ENCODE measurements at regions not wholly inside any gene's neighbourhood (a gene's known extent, or its start where the extent isn't known, plus 50 kb on each side); places are given as distances from the start of the nearest gene placed in this dataset.
"Not testable (repeated sequence)": the region's sequence is repeated elsewhere in the genome, so short reads cannot be mapped to it uniquely, and the experiment has no call there.

DNA sequence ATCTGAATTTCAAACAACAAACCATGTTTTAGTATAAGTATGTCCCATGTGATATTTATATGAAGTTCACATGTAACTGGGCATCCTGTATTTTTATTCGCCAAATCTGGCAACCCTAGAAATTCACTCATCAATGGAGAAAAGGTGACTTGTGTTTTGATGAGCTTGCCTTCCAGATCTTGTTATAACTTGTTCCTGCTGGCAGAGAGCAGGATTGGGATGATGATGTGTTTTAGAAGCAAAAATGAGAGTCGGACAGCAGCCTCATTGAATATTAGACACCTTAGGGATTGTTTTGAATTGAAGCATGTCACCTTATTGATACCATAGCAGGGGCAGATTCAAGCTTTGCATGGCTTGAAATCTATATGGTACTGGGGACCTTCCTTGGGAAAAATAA is 85.4 kb upstream of the MED13 start:
- no peak for DNase-seq

DNA sequence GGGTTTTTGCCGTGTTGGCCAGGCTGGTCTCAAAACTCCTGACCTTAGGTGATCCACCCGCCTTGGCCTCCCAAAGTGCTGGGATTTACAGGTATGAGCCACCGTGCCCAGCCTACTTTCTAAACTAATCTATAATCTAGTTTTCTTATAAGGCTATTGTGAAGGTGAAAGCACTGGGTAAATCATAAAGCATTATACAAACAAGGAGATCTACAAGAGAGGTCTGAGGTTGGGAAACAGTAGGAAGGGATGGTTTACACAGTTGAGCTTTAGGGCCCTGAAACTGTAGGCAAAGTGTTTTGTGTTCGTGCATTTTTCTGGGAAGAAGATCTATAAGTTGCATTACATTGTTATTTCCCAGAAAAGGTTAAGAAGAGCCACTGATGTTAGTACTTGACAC is 84.9 kb upstream of the MED13 start:
- DNase-seq = no peak

DNA sequence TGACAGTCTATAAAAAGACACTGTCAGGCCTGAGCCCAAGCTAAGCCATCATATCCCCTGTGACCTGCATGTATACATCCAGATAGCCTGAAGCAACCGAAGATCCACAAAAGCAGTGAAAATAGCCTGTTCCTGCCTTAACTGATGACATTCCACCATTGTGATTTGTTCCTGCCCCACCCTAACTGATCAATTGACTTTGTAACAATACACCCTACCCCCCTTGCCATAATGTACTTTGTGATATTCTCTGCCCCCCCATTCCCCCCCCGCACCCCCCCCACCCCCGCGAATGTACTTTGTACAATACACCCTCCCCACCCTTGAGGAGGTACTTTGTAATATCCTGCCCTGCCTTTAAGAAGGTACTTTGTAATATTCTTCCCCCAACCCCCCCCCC is 82.2 kb upstream of the MED13 start:
- no peak for DNase-seq

DNA sequence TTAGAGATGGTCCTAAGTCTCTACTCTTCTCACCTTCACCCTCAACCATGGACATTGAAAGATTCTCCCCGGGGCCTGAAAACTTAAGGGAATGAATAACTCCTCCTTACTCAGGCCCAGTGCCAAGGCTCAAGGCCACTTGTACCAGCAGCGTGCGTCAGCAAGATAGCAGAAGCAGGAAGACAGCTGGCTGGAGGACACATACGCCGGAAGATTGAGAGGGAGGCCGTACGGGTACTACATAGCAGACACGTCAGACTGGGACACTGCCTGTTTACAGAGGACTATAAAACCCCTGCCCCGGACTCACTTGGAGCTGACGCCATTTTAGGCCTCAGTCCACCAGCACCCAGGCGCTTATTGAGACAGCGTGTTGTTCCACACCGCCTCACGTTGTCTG is 75.8 kb upstream of the MED13 start:
- no peak for DNase-seq

DNA sequence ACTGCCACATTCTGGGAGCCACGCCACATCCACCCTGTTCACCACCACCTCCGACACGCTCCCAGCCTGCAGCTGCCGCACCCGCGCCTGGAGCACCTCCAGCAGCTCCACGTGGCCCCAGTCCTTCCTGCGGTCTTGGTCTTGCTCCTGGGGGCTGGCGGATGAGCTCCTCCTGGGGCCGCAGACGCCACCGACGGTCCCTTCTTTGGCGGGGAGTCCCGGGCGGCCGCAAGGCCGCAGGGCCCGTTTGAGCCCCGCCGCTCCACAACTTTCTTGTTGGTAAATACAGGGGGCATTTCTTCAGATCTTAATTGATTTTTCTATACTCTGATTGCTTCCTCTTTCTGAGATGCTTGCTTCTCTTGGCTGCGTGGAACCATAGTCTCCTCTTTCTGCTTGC is 75.3 kb upstream of the MED13 start:
- no peak for DNase-seq

DNA sequence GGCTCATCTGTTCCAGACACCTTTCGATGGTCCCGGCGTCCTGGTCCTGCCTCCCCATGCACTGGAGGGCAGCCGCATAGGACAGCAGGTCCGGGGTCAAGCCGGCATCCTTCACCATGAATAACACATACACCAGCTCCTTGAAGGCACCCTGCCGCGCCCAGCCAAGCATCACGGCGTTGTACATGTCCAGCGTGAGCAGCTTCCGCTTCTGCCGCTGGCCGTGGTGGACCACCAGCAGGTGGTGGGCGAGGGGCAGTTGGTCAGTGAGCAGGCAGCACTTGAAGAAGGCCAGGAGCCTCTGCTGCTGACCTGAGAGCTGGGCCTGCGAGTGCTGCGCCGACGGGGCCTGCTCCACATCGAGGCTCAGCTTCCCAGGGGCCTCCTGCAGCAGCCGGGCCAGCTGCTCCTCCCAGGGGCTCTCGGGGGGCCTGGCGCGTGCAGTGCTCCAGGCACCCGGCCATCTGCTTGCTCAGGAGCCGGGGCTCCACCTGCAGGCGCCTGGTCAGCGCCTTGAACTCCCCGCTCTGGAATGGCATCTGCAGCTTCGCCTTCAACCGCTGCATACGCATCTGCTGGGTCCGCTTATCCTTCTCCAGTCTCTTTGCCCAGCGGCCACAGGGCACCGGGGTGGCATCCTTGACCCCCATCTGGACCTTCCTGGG is 74.7 kb upstream of the MED13 start:
- DNase-seq = not testable (repeated sequence)

DNA sequence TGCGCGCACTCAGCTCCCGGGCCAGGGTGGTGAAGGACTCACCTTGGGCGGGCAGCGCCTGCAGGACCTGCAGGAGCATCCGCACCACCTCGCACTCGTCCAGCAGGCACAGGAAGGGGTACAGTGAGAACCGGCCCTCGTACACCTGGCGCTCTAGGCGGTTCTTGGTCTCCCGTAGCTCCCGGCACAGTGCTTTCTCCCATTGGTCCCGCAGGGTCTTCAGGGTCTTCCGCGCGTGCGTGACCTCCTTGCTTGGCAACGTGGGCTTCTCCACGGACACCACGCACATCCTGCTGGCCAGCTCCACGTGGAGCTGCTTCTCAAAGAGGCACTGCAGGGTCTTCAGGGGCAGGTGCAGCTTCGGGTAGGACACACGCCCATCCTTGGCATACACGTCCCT is 74.1 kb upstream of the MED13 start:
- DNase-seq = no peak

DNA sequence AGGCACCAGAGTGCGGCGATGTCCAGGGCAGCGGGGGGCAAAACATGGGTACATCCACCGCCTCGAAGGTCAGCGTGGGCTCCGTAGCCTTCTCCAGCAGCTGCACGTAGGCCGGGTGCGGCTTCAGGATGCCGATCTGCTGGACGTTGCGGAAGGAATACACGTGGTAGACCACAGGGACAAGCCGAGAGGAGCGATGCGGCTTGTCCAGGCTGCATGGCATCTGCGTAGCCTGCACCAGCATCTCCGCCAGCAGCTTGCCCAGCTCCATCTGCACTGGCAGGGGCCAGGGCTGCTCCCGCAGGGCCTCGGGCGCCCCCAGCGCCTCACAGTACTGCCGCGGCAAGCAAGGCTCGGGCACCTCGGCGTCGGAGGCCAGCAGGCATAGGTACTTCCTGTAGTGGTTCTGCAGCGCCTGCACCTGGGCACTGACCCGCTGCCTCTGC is 73.6 kb upstream of the MED13 start:
- DNase-seq = not testable (repeated sequence)

DNA sequence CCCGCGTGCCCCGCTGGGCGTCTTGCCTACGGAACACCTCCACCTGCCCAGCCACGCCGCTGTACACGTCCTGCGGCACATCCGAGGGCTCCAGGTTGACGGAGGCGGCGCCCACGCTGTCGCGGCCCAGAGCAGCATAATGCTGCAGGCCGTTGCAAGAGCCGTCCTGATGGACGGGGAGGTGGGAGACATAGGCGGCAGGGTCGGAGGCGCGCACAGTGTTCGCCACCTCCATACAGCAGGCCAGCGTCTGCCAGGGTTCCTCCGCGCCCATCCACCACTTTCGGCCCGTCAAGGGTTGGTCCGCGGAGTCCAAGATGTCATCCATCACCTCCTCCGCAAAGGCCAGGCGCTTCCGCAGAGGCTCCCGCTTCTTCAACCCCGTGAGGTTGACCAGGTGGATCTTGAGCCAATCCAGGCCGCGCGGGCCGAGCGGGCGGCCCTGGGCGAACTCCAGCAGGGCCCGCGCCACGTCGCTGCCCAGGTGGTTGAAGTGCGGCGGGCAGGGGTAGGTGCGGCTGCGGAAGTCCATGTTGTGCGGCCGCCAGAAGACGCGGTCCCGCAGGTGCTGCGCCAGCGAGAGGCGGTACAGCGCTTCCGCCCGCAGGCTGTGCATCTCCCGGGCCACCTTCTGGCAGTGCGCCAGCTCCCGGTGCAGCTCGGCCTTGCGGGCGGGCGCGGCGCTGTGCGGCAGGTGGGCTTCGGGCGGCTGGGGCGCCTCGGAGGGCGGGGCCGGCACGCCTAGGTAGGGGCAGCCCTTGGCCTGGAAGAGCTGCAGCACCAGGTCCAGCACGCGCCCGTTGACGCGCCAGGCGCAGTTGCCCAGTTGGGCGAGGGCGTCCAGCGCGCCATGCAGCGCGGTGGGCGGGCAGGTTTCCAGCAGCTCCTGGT is 72.9 kb upstream of the MED13 start:
- not testable (repeated sequence) for DNase-seq

DNA sequence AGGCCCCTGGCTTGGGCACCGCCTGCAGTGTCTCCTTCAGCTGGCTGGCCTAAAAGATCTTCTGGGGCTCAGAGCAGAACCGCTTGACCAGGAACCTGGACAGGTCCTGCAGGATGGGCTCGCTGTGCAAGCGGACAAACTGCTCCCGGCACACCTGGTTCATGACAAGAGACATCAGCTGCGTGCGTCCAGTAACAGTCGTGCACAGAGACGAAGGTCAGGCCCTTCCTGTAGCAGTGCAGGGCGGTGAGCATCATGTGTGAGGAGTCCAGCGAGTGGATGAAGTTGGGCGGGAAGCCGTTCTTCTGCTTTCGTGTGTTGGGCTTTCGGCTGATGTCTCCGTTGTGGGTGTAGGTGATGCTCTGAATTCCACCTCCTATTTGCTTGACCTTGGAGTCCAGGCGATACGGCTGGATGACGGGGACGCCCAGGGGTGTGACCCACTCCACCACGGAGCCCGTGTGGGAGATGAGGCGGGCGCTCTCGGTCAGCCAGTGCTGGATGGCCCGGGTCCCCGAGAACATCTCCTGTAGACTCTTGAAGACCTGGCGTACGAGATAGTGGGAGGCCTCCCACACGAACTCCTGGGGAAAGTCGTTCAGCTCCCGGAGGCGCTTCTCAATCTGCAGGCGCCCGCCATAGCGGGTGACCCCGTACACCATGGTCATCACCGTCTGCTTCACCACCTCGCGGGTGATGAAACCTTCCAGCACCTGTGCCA is 72.1 kb upstream of the MED13 start:
- not testable (repeated sequence) for DNase-seq

DNA sequence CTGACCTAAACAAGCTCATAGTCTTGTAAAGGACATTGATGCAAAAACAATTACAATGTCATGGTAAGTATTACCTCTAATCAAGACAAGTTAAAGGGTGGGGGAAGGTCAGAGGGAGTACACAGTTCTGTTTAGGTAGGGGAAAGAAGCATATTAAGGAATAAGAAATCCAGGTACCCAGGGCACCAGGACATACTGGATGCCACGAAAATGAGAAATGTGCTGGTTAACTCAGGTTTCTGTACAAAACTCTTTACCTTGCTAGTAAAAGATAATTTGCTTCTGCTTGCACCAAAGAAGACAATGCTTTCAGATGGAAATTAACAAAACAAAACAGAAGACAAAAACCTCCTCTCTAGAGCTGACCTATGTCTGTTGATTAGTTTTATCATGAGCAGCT is 70.7 kb upstream of the MED13 start:
- no peak for DNase-seq

DNA sequence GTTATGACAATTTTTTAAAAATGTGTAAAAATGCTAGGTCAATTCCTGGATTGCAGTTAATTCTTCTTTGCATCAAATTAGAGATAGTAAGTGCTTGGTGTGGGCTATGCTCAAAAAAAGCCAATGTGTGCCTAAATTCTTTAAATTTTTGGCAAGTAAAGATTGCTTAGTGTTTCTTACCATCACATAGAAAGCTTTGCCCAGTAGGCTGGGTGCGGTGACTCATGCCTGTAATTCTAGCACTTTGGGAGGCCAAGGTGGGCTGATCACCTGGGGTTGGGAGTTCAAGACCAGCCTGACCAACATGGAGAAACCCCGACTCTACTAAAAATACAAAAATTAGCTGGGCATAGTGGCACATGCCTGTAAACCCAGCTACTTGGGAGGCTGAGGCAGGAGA is 70.0 kb upstream of the MED13 start:
- not testable (repeated sequence) for DNase-seq

DNA sequence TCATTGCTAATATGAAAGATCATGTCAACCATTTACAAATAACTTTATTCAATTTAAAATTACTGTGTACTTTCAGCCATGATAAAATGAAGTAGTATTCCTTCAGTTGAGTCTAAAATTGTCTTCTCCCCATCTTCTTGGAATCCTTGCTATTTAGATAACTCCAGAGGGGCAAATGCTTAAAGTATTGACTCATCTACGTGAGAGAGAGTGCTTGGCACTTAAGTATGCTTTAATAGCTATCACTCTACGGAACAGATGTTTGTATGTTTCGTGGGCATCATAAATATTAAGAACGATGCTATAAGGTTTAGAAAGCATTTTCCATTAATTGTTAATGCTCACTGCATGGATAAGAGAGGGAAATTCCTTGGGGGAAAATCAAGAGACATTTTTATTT is 69.3 kb upstream of the MED13 start:
- no peak for DNase-seq

DNA sequence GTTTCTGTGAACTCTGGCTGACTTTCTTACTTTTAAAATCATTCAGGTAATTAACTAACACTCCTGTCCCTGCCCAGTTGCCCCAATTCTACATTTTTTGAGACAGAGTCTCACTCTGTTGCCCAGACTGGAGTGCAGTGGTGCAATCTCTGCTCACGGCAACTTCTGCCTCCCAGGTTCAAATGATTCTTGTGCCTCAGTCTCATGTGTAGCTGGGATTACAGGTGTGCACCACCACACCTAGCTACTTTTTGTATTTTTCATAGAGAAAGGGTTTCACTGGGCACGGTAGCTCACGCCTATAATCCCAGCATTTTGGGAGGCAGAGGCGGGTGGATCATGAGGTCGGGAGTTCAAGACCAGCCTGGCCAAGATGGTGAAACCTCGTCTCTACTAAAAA is 66.2 kb upstream of the MED13 start:
- DNase-seq = not testable (repeated sequence)

DNA sequence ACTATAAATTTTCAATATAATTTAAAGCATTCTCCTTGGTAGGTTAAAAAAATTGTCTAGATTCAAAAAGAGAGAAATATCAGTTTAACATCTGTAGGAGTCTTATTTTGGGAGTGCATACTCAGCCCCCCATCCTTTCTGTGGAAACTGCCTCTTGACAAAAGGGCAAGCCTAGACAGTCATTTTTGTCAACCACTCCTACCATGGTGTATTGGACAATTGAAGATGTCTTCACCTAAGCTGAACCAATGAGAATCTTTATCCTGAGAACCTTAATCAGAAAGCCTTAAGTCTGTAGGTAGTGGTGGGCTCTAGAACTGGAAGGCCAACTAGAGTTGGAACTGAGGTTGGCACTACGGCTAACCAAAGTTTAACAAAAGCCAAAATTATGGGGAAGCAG is 65.7 kb upstream of the MED13 start:
- no peak for DNase-seq

DNA sequence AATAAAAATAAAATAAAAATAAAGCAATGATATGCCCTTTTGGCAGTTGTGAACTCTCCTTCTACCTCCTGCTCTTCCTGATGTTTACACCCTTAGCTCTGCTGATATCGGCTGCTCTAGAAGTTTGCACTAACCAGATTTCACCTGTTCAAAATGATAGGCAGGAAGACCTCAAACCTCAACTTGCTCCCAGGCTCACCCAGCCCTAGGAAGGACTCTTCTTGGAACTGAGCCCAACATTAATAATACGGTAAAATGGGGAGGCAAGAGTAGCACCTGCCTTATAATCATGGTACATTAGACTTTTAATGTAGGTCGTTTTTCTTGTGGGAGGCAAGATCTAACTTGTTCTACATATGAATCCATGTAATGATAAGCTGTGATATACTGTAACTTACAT is 61.2 kb upstream of the MED13 start:
- DNase-seq = no peak

DNA sequence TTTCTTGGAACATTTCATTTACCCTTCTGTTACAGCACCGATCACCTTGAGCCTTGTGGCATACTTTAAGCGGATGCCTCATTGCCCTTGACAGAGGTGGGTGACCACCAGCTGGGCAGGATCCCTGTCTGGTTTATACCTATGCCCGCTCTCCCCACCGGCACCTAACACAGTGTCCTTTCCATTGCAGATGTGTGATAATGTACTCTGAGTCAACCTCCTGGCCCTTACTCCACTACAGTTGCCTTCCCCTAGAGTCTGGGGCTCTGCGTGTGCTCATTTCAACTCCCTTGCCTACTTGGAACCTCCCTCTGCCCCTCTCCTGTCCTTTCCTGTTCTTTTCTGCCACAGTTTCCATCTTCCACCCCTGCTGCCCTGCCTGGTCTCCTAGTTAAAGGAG is 60.2 kb upstream of the MED13 start:
- DNase-seq = no peak

DNA sequence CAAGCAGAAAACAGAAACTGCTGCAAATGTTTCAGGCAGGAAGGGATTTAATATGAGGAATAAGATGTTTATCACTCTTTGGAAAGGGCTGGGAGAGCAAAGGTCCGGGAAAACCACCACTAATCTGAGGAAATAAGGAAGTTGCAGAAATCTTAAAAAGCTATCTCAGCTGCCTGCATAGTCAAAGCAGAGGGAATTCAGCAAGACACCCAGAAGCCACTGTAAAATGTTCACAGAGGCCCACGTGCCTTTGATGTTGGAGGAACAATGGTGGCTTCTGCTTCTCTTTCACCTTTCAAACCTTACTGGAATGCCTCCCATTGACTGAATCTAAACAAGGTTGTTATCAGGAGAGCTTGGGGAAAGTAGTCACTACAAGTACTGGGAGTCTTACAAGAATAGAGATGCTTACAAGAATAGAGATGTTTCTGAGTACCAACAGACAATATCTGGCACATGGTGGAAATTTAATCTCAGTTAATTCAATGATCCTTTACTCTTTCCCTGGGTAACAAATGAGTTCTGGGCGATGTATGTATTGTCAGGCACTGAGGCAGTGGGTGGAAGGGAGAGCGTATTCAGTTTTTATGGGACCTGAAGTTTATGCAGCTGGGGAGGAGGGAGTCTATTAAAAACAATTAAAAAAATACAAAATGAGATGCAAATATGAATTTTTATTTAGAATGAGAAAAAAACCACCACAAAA is 56.1 kb upstream of the MED13 start:
- DNase-seq = no peak

DNA sequence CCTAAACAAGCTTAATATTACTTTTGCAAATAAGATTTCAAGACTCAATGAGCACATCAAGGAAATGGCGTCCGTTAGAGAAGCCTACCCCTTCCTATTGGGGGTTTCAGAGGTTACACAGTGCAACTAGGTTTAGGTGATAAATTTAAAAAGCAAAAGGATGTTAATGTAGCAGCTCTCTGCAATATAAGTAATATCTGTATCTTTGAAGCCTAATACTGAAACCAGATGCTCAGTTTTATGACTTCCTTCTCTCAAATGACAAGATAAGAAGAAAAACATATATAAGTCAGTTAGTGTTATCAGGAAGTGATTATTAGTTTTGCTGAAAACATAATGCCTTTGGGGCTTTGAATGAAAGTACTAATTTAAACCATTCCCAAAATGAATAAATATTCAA is 54.3 kb upstream of the MED13 start:
- DNase-seq = no peak
